NCI-H82 treated with DMSO at 0.1 percent for 48 hours (cell line): ENCODE measurements at regions not wholly inside any gene's neighbourhood (a gene's known extent, or its start where the extent isn't known, plus 50 kb on each side); places are given as distances from the start of the nearest gene placed in this dataset.

Experiments
- DNase-seq: peaks from one replicate; lab custom pipeline; 2025; ENCODE audit not compliant: unreplicated experiment; lab: John Stamatoyannopoulos, UW

- DNase-seq = no peak
Observed at GRCh38 chr18:56322406-56322805, 316.0 kb downstream of the TXNL1 start.

GRCh38 chr18:56321470-56321869 is 316.9 kb downstream of the TXNL1 start:
- no peak for DNase-seq

- DNase-seq = no peak
Observed at GRCh38 chr18:56319953-56320352, 318.4 kb downstream of the TXNL1 start.

GRCh38 chr18:56316727-56317126 is 321.7 kb downstream of the TXNL1 start:
- no peak for DNase-seq

GRCh38 chr18:56315363-56315762 is 323.0 kb downstream of the TXNL1 start:
- DNase-seq = no peak

GRCh38 chr18:56314396-56314795 is 324.0 kb downstream of the TXNL1 start:
- no peak for DNase-seq

DNA sequence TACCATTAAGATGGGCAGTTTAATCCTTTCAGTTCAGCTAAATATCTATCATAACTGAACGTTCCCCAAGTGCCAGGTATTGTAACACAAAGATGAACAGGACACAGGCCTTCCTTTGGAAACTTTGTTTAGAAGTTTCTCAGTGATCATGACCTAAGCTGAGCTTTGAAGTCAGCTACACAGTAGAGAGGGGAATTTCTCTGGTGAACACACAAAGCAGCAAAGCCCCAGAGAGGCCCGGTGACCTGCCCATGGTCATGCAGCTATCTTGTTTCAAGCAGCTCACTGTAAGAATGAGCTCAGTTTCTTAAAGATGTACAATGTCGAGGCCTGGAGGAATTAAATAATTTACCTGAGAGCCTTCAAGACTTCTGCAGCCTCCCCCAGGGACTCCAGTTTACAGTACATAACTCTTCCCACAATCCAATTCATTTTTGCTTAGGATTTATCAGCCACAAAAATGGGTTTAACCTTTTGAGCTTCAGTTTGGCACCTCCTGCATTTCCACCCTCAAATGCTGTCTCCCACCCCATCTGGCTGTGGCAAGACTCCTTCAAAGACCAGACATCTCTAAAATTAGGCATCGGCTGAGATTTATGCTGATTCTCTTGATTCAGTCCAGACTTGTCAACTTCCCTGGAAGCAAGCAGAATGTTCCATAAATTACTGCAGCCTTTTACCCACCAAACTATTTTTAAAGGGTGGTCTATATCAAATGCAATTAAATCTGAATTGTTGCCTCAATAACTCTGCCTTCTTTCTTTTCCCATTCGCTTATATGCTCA is 325.6 kb downstream of the TXNL1 start:
- DNase-seq = no peak

- no peak for DNase-seq
Observed at GRCh38 chr18:56309104-56309503, 329.3 kb downstream of the TXNL1 start.

- DNase-seq = no peak
Observed at GRCh38 chr18:56307354-56308170, 330.8 kb downstream of the TXNL1 start.

GRCh38 chr18:56306797-56307196 is 331.6 kb downstream of the TXNL1 start:
- DNase-seq = no peak

GRCh38 chr18:56305583-56305982 is 332.8 kb downstream of the TXNL1 start:
- no peak for DNase-seq

DNA sequence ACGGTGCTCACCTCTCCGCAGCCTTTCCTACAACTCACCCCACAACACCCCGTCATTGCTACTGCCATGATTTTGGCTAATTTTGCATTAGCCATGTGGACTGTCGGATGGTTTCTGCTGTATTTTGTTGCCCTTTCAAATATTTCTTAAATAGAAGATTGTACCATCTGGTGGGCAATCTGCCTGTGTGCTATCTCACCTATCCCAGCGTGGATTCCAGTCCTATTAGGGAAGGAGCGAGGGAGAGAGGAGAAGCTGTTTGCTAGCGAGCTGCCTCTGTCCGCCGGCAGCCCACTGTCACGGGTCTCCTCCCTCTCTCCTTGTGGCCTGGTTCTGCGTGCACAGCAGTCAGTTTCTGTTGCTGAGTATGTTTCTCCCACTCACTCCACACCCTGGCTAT is 336.2 kb downstream of the TXNL1 start:
- no peak for DNase-seq

GRCh38 chr18:56299740-56300139 is 338.7 kb downstream of the TXNL1 start:
- DNase-seq = no peak

DNA sequence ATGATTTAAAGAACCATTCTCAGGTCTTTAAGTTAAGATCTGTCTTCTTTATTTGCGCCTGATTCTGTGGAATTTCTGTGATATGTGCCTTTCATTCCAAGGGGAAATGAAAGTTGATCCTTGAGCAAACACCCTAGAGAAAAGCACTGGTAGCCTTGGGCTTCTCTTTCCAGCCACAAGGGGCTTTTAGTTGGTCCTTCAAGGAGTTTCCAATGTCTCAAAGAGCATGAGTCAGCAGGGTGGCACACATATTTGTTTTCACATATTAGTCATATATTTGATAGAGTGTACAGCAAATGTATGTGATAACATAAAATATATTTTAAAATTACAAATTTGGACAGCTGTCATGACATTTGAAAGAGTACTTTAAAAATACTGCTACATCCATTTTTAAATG is 339.5 kb downstream of the TXNL1 start:
- no peak for DNase-seq

- DNase-seq = no peak
Observed at GRCh38 chr18:56296381-56296780, 342.0 kb downstream of the TXNL1 start.

- DNase-seq = no peak
Observed at GRCh38 chr18:56294484-56295183, 343.8 kb downstream of the TXNL1 start.

GRCh38 chr18:56291294-56291693 is 347.1 kb downstream of the TXNL1 start:
- DNase-seq = no peak

DNA sequence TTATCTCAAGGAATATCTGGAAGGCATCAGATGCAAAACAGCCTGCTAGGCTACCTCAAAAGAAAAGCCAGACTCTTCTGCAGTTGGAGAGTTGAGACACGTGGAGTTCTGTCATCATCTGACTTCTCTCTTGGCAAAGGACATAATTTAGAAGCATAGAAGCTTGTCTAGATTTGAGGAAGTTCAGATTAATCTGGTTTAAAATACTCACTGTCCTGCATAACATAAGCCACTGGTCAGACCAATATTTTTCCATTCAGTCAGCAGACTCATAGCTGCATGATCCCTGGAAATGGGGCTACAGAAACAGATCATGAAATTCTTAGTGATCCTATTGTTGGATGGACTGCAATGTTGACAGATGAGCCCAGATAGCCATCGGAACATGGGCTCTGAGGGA is 349.0 kb downstream of the TXNL1 start:
- no peak for DNase-seq

- DNase-seq = no peak
Observed at GRCh38 chr18:56286775-56287325, 351.5 kb downstream of the TXNL1 start.

DNA sequence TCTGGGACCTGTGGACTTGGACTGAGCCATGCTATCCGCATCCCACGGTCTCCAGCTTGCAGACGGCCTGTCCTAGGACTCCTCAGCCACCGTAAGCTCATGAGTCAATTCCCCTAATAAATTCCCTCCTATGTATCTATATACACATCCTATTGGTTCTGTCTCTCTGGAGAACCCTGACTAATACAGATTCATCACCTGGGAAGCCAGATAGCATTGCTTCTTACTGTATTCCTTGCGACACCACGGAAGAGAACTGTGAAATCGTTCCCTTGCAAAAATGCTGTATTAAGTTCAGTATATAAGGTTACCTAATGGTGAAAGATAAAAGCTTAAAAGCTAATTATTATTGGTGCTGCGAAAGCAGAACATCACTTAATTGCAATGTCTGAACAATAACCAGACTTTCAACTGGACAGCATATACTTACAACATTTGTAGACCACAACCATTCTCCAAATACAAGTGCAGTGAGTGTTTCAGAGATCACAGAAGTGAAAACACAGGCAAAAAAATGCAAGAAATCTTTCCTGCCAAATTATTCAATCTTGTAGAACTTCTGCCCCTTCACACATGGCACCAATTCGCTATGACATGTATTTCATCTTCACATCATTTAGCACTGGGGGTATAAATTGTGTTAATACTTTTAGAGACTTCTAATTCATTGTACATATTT is 352.9 kb downstream of the TXNL1 start:
- DNase-seq = no peak

- DNase-seq = no peak
Observed at GRCh38 chr18:56284319-56284718, 354.1 kb downstream of the TXNL1 start.
